ENCODE measurements at regions not wholly inside any gene's neighbourhood (a gene's known extent, or its start where the extent isn't known, plus 50 kb on each side); places are given as distances from the start of the nearest gene placed in this dataset.

DNA sequence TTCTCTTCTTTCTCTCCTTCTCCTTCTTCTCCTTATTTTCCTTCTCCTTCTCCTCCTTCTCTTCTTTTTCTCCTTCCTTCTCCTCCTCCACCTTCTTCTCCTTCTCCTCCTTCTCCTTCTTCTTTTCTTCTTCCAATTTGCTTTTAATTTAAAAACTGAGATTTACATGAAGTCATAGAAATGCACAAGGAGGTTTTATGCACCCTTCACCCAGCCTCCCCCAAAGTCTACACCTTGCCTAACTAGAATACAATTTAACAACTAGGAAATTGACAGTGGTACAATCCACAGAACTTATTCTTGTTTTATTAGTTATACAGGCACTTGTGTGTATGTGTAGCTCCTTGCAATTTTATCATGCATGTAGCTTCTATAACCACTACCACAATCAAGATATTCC, 826.7 kb downstream of the KCNJ2 start:
- TF ChIP-seq, protein P1, sequence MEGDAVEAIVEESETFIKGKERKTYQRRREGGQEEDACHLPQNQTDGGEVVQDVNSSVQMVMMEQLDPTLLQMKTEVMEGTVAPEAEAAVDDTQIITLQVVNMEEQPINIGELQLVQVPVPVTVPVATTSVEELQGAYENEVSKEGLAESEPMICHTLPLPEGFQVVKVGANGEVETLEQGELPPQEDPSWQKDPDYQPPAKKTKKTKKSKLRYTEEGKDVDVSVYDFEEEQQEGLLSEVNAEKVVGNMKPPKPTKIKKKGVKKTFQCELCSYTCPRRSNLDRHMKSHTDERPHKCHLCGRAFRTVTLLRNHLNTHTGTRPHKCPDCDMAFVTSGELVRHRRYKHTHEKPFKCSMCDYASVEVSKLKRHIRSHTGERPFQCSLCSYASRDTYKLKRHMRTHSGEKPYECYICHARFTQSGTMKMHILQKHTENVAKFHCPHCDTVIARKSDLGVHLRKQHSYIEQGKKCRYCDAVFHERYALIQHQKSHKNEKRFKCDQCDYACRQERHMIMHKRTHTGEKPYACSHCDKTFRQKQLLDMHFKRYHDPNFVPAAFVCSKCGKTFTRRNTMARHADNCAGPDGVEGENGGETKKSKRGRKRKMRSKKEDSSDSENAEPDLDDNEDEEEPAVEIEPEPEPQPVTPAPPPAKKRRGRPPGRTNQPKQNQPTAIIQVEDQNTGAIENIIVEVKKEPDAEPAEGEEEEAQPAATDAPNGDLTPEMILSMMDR (IDR thresholded peaks at IDR 0.05; ENCODE audit: extremely low read depth in 1 of 2, insufficient read depth in 1 of 2, low read depth in 1 of 2, low read length in 2 of 2), result no peak
- TF ChIP-seq GATA2 (IDR thresholded peaks at IDR 0.05; ENCODE audit: insufficient read depth, insufficient read length, low read depth, low read length) (no peak), MAX (IDR thresholded peaks at IDR 0.05; ENCODE audit: insufficient read depth, insufficient read length) (no peak), JUN (IDR thresholded peaks at IDR 0.05; ENCODE audit: borderline replicate concordance, insufficient read depth, insufficient read length, low read depth) (no peak), EZH2 (IDR thresholded peaks at IDR 0.05; ENCODE audit: borderline replicate concordance, low read depth, low read length, severe bottlenecking) (no peak), POLR2A (IDR thresholded peaks at IDR 0.05; ENCODE audit: low read depth, low read length) (no peak), POLR2AphosphoS5 (IDR thresholded peaks at IDR 0.05; ENCODE audit: insufficient read depth, low read depth, low read length) (no peak), MYC (IDR thresholded peaks at IDR 0.05; ENCODE audit: low read depth, low read length) (no peak), FOS (IDR thresholded peaks at IDR 0.05; ENCODE audit: borderline replicate concordance, insufficient read depth, low read length) (no peak)
- BruUV-seq (replicated peaks), result no TSS peak
- Histone ChIP-seq H4K20me1 (replicated peaks; ENCODE audit: control insufficient read depth, extremely low read depth, insufficient read depth, low read length) (no peaks in the 10 kb centered on the region), H3K4me3 (replicated peaks in 1 of 3; ENCODE audit: insufficient read depth in 1 of 3, low read depth in 1 of 3, low read length in 3 of 3) (no peak overlapping the region), H3K27me3 (ENCODE audit: control insufficient read depth in 2 of 2, insufficient read depth in 2 of 2, low read length in 2 of 2) (no peaks in the 10 kb centered on the region), H3K79me2 (ENCODE audit: control insufficient read depth, insufficient read depth, low read length) (no peaks in the 10 kb centered on the region), H3K9ac (replicated peaks; ENCODE audit: extremely low read depth, insufficient read depth, low read length) (no peak overlapping the region), H3K36me3 (ENCODE audit: control insufficient read depth in 2 of 2, extremely low read depth in 1 of 2, insufficient read depth in 2 of 2, low read length in 2 of 2) (no peaks in the 10 kb centered on the region), H3K9me3 (replicated peaks; ENCODE audit: control insufficient read depth, insufficient read depth, low read length) (peaks cover 2% of the 10 kb centered on the region), H3K9me1 (replicated peaks; ENCODE audit: control insufficient read depth, extremely low read depth, insufficient read depth, low read length) (no peaks in the 10 kb centered on the region), H3K27ac (ENCODE audit: insufficient read depth, low read depth, low read length) (no peak overlapping the region), H2AFZ (ENCODE audit: low read depth, low read length) (no peak overlapping the region), H3K4me2 (ENCODE audit: insufficient read depth, low read length) (no peak overlapping the region), H3K4me1 (ENCODE audit: control insufficient read depth, extremely low read depth, insufficient read depth, low read length) (no peaks in the 10 kb centered on the region)
- no peak for DNase-seq (ENCODE audit: low read depth, low spot score)
- dilution Hi-C loops (cut with MboI; ENCODE audit: extremely low pct_ligation_motif_present, low sequenced_read_pairs) (no loop called here), intact Hi-C loops (cut with micrococcal nuclease) (no loop called here)
- ChIA-PET POLR2A (no interaction called here), CTCF (no interaction called here)
- FAIRE-seq, result no peak

Data from endothelial cell of umbilical vein (primary cell).